T-helper 1 cell treated with Interleukin-12 subunit alpha and Interleukin-12 subunit beta and Interleukin-4 antibody, amounts not matched to agents 30 μg/mL and 1 μg/mL, for 36 hours (primary cell): ENCODE measurements at regions not wholly inside any gene's neighbourhood (a gene's known extent, or its start where the extent isn't known, plus 50 kb on each side); places are given as distances from the start of the nearest gene placed in this dataset.
"Not testable (repeated sequence)": the region's sequence is repeated elsewhere in the genome, so short reads cannot be mapped to it uniquely, and the experiment has no call there.

ENCODE experiments used
- H3K27ac Mint-ChIP-seq: one replicate; pipeline ENCODE4 v1.8.0; 2021; ENCODE audit warnings: mild to moderate bottlenecking, mixed read lengths
- H3K27me3 Mint-ChIP-seq: one replicate; pipeline ENCODE4 v1.8.0; 2021; ENCODE audit warnings: low read depth, mixed read lengths
- H3K36me3 Mint-ChIP-seq: one replicate; pipeline ENCODE4 v1.8.0; 2021; ENCODE audit warnings: low read depth, mixed read lengths
- H3K4me1 Mint-ChIP-seq: one replicate; pipeline ENCODE4 v1.8.0; 2021; ENCODE audit warnings: low read depth, mixed read lengths
- H3K4me3 Mint-ChIP-seq: one replicate; pipeline ENCODE4 v1.8.0; 2021; ENCODE audit warnings: mild to moderate bottlenecking, moderate library complexity, mixed read lengths
- H3K9me3 Mint-ChIP-seq: one replicate; pipeline ENCODE4 v1.8.0; 2021; ENCODE audit warnings: mixed read lengths

DNA sequence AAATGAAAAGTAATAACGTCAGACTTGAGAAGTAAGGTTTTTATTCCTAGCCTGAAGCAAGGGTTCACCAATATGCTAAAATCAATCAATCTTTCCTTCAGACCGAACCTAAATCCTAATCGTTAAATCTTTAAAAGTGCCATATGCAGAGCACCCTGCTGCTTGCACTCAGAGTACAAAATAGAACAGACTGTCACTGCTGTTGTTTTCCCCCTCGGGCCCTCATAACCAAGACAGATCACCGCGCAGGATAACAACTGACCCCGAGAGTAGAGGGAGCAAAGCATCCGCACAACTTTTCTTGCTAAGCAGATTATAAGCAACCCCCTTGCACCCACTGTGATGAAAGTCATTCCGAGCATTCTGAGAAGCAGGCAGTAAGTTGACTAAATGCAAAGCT is 550.9 kb upstream of the NDST4 start:
- Mint-ChIP-seq H3K36me3 (no peaks in the 10 kb centered on the region), H3K27ac (no peak overlapping the region), H3K9me3 (no peaks in the 10 kb centered on the region), H3K4me1 (no peaks in the 10 kb centered on the region), H3K4me3 (no peak overlapping the region), H3K27me3 (no peaks in the 10 kb centered on the region)

DNA sequence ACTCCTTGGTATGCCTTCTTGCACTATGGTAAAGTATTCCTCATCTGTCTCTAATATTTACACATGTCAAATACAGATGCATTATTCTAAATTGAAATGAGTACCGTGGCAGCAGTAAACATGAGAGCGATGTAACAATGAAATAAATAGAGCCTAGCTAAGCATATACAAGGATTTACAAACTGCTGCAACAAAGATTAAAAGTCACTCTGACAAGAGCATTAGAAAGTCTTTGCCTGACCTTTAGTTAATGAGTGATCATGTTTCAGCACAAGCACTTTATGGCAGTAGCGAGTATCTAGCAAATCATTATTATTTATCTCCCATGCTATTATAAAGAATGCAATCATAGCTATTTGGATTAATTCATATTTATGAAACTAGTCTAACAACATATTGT is 547.0 kb upstream of the NDST4 start:
- Mint-ChIP-seq H3K4me3 (no peak overlapping the region), H3K9me3 (no peaks in the 10 kb centered on the region), H3K27me3 (no peaks in the 10 kb centered on the region), H3K36me3 (no peaks in the 10 kb centered on the region), H3K27ac (no peak overlapping the region), H3K4me1 (no peaks in the 10 kb centered on the region)

DNA sequence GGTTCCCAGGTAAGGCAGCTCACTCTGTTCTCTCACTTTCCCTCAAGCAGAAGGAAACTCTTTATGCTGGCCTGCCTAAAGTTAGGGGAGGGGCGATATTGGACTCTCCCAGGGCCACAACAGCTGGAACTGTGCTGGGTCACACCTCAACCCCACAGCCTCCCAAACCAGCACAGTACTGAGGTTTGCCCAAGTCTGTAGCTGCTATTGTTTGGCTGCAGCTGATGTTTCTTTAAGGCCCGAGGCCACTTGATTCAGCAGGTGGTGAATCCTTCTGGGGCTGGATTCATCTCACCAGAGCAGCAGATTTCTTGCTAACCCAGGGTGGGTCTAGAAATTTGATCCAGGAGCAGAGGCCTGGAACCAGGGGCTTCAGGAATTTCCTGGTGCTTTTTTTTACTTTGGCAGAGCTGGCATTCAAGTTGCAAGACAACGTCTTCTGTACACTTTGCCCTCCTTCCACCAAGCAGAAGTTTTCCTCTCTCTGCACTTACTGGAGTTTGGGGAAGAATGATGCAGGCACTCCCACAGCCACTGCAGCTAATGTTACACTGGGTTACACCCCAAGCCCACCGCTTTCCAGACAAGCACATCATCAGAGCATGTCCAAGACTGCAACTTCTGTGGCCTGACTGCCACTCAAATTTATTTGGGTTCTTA is 544.7 kb upstream of the NDST4 start:
- Mint-ChIP-seq H3K36me3 (no peaks in the 10 kb centered on the region), H3K4me3 (no peak overlapping the region), H3K27ac (no peak overlapping the region), H3K27me3 (no peaks in the 10 kb centered on the region), H3K9me3 (no peaks in the 10 kb centered on the region), H3K4me1 (no peaks in the 10 kb centered on the region)

DNA sequence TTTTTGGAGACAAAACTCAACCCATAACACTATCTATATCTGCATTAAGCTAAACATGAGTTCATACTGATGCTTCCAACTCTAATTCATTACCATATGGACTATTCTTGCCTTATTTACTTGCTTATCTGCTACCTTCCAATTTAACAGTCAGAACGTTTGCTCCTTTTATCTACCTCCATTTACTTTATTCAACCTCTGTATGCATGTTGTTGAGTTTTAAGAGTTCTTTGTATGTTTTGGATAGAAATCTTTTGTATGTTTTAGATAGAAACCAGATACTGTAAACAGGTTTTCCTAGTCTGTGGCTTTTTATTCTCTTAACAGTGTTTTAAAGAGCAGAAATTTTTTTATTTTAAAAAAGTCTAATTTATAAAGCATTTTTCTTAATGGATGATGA is 542.2 kb upstream of the NDST4 start:
- H3K4me1 Mint-ChIP-seq = no peaks in the 10 kb centered on the region
- H3K27me3 Mint-ChIP-seq = no peaks in the 10 kb centered on the region
- no peak overlapping the region for H3K27ac Mint-ChIP-seq
- no peak overlapping the region for H3K4me3 Mint-ChIP-seq
- no peaks in the 10 kb centered on the region for H3K36me3 Mint-ChIP-seq
- H3K9me3 Mint-ChIP-seq = no peaks in the 10 kb centered on the region

DNA sequence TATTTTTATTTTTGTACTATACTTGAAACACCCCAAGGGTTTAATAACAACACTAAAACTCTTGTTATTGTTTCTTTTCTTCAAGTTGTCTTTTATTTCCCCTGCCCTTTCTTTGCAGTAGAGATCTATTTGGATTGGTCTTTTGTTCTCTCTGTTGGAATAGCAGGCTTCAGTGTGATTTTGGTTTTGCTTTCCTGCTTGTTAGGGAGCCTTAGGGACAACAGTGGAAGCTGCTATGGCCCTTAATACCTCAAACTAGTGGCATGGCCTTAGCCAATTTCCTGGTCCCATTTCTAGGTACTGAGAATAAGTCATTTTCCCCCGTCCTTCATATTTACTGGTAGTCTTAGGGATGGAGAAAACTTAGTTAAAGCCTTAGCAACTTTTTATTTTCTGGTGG is 535.4 kb upstream of the NDST4 start:
- H3K4me3 Mint-ChIP-seq = no peak overlapping the region
- no peaks in the 10 kb centered on the region for H3K27me3 Mint-ChIP-seq
- no peak overlapping the region for H3K27ac Mint-ChIP-seq
- H3K9me3 Mint-ChIP-seq = no peaks in the 10 kb centered on the region
- no peaks in the 10 kb centered on the region for H3K36me3 Mint-ChIP-seq
- no peaks in the 10 kb centered on the region for H3K4me1 Mint-ChIP-seq

DNA sequence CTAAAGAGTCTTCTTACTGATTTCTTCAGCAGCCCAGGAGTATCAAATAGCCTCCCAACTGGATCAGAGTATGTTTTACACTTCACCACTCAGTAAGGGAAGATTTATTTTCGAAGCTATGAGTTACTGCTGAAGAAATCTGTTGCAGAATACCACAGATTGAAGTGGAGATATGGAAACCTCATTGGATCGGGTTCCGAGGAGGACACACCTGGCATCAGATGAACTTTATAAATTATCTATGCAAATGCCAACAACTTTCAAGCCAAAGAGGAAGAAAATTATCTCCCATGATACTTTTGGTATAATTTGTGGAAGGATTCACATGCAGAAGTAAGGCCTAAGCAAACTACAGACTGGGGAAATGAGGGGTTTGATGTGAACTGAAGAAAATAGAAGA is 515.9 kb upstream of the NDST4 start:
- Mint-ChIP-seq H3K9me3 (no peaks in the 10 kb centered on the region), H3K27ac (no peak overlapping the region), H3K36me3 (no peaks in the 10 kb centered on the region), H3K27me3 (no peaks in the 10 kb centered on the region), H3K4me1 (no peaks in the 10 kb centered on the region), H3K4me3 (no peak overlapping the region)

DNA sequence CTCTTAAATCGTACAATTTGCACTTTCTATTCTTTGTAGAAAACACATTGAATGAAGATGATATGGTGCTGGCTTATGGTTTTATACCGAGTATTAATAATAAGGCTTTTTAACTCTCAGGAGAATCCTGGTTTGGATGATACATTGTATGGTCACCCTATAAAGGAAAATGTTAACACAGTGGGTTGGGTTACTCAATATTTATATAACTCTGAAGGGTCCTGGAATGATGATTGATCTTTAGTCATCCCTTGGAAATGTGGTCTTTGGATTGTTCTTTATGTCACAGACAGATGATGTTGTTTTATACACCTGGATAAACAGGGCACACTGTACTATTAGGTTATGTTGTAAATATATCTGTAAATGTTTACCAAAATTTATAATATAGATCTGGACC is 496.2 kb upstream of the NDST4 start:
- no peaks in the 10 kb centered on the region for H3K9me3 Mint-ChIP-seq
- no peaks in the 10 kb centered on the region for H3K27me3 Mint-ChIP-seq
- H3K4me3 Mint-ChIP-seq = no peak overlapping the region
- no peaks in the 10 kb centered on the region for H3K36me3 Mint-ChIP-seq
- no peak overlapping the region for H3K27ac Mint-ChIP-seq
- no peaks in the 10 kb centered on the region for H3K4me1 Mint-ChIP-seq

DNA sequence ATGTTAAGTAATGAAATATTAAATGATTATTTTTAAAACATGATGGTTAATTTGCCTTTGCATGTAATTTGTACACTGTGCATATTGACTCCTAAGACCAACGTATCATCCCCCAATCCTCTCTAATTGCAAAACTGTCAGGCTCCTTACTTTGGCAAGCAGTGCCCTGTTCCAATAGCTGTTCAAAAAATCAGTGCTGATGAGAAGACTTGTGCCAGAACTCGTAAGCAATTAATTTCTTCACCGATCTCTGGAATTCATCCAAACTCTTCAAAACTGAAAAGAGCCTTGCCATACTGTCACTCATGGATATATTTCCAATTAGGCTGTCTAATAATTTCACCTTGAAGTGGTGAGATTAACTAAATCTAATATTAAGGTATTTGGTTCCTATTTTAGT is 493.9 kb upstream of the NDST4 start:
- Mint-ChIP-seq H3K27me3 (no peaks in the 10 kb centered on the region), H3K9me3 (no peaks in the 10 kb centered on the region), H3K4me1 (no peaks in the 10 kb centered on the region), H3K36me3 (no peaks in the 10 kb centered on the region), H3K4me3 (no peak overlapping the region), H3K27ac (no peak overlapping the region)

DNA sequence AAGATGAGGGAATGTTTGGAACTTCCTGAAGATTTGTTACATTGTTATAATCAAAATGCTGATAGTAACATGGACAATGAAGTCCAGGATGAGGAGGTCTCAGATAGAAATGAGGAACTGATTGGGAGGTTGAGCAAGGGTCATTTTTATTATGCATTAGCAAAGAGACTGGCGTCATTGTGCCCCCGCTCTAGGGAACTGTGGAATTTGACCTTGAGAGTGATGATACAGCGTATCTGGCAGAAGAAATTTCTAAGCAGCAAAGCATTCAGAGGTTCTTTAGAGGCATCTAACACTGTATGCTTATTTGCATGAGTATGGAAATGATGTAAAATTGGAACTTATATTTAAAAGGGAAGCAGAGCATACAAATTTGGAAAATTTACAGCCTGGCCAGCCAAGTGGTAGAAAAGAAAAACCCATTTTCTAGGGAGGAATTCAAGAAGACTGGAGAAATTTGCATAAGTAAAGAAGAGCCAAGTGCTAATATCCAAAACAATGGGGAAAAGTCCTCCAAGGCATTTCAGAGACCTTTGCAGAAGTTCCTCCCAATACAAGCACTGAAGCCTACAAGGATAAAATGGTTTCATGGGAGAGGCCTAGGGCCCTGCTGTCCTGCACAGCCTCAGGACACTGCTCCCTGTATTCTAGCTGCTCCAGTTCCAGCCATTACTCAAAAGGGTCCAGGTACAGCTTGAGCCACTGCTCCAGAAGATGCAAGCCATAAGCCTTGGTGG is 483.0 kb upstream of the NDST4 start:
- Mint-ChIP-seq H3K9me3 (peaks cover 3% of the 10 kb centered on the region), H3K27ac (no peak overlapping the region), H3K36me3 (no peaks in the 10 kb centered on the region), H3K27me3 (no peaks in the 10 kb centered on the region), H3K4me1 (no peaks in the 10 kb centered on the region), H3K4me3 (no peak overlapping the region)

DNA sequence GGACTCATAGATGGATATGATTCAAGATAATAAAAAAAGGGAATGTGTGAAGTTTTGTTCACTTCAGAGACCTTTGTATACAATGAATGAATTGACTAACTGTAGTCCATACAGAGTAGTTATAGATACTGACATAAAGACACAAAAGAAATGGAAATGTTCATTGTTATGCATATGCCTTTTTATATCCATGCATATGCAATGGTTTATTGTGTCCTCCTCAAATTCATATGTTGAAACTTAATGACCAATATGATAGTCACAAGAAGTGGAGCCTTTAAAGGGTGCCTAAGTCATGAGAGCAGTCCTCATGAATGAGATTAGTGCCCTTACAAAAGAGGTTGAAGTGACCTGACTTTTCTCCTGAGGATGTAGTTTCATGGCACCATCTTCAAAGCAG is 467.5 kb upstream of the NDST4 start:
- Mint-ChIP-seq H3K4me3 (no peak overlapping the region), H3K27me3 (no peaks in the 10 kb centered on the region), H3K27ac (no peak overlapping the region), H3K9me3 (no peaks in the 10 kb centered on the region), H3K36me3 (no peaks in the 10 kb centered on the region), H3K4me1 (no peaks in the 10 kb centered on the region)

DNA sequence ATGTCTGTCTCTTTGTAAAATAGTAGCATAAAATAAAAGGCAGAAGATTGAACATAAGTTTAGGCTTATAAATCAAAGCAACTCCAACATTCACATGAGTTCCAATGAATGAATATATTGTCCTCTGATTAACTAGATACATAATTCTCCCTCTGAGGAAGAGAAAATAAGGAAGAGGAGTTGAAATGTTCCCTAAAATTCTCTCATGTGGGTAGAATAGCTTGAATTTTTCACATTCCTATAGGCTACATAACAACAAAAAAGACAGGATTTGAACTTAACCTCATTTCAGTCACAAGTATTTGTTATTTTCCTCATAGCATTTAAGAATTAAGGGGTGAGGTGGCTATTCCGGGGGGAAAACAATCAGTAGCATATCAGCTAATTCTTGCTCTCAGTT is 462.4 kb upstream of the NDST4 start:
- H3K4me1 Mint-ChIP-seq = no peaks in the 10 kb centered on the region
- no peak overlapping the region for H3K4me3 Mint-ChIP-seq
- no peak overlapping the region for H3K27ac Mint-ChIP-seq
- no peaks in the 10 kb centered on the region for H3K27me3 Mint-ChIP-seq
- H3K36me3 Mint-ChIP-seq = no peaks in the 10 kb centered on the region
- peaks cover 8% of the 10 kb centered on the region for H3K9me3 Mint-ChIP-seq

DNA sequence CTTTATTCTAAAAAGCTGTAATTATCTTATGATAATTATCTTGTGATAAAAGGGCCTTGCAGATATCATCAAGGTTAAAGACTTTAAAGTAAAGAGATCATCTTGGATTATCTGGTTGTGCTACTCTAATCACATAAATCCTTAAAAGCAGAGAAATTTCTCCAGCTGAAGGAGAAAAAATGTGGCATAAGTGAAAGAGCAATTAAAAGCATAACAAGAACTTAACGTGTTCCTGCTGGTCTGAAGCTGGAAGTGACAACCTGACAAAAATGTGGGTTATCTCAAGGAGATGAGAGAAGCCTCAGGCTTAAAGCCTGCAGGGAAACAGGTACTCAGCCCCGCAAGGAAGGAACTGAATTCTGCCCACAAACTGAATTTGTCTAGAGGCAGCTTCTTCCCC is 449.1 kb upstream of the NDST4 start:
- H3K27me3 Mint-ChIP-seq = no peaks in the 10 kb centered on the region
- no peaks in the 10 kb centered on the region for H3K9me3 Mint-ChIP-seq
- no peak overlapping the region for H3K27ac Mint-ChIP-seq
- no peak overlapping the region for H3K4me3 Mint-ChIP-seq
- H3K4me1 Mint-ChIP-seq = no peaks in the 10 kb centered on the region
- H3K36me3 Mint-ChIP-seq = no peaks in the 10 kb centered on the region

DNA sequence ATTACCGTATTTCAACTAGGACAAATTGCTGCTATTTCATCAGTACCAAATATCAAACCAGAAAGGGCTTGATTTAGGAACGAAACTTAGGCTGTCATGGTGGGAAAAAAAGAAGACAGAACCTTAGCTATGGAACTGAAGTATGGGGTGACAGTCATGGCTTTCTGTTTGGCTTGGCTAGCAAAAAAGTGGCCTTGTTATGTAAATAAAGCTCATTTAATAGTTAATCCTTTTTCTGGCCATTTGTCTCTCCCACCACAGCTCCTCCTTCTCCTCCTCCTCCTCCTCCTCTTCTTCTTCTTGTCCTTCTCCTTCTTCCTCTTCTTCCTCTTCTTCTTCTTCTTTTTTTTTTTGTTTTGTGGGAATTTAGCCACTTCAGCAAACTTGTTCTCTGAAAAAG is 434.7 kb upstream of the NDST4 start:
- H3K36me3 Mint-ChIP-seq = no peaks in the 10 kb centered on the region
- H3K4me3 Mint-ChIP-seq = no peak overlapping the region
- no peaks in the 10 kb centered on the region for H3K9me3 Mint-ChIP-seq
- H3K27ac Mint-ChIP-seq = no peak overlapping the region
- no peaks in the 10 kb centered on the region for H3K4me1 Mint-ChIP-seq
- H3K27me3 Mint-ChIP-seq = no peaks in the 10 kb centered on the region

DNA sequence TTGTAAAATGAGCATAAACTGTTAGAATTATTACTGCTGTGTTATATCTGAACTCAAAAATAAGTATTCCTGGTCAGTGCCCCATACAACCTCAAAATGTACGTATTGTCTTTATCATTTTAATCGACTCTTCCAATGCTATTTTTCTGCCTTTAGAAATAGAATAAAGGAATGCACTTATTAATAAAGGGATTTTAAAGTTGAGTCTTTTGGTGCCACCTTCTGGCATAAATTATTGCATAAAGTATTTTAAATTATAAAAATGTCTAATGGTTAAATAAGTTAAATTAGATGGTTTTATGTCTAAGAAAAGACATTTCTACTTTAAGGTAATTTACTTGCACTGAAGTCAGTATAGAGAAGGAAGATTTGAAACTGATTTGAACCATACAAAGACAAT is 424.0 kb upstream of the NDST4 start:
- H3K27ac Mint-ChIP-seq = no peak overlapping the region
- no peaks in the 10 kb centered on the region for H3K4me1 Mint-ChIP-seq
- H3K36me3 Mint-ChIP-seq = no peaks in the 10 kb centered on the region
- H3K9me3 Mint-ChIP-seq = no peaks in the 10 kb centered on the region
- H3K27me3 Mint-ChIP-seq = no peaks in the 10 kb centered on the region
- no peak overlapping the region for H3K4me3 Mint-ChIP-seq

DNA sequence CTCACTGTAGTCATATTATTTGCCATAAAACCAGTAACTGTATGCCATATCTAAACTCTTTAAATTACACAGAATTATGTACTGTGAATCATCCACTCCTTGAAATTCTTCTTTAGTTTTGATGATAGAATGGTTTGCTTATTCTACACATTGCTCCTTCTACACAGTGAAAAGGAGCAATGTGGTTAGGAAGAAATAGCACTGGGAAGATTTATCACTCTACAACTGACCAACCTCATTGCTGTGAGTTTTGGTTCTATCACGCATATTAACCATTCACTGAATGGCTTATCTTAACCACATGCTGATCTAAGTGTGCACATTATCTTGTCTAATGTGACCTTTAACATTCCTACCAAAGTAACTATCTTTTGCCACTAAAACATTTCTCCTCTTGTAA is 415.7 kb upstream of the NDST4 start:
- no peaks in the 10 kb centered on the region for H3K9me3 Mint-ChIP-seq
- H3K4me3 Mint-ChIP-seq = no peak overlapping the region
- no peaks in the 10 kb centered on the region for H3K27me3 Mint-ChIP-seq
- no peaks in the 10 kb centered on the region for H3K36me3 Mint-ChIP-seq
- no peaks in the 10 kb centered on the region for H3K4me1 Mint-ChIP-seq
- no peak overlapping the region for H3K27ac Mint-ChIP-seq

DNA sequence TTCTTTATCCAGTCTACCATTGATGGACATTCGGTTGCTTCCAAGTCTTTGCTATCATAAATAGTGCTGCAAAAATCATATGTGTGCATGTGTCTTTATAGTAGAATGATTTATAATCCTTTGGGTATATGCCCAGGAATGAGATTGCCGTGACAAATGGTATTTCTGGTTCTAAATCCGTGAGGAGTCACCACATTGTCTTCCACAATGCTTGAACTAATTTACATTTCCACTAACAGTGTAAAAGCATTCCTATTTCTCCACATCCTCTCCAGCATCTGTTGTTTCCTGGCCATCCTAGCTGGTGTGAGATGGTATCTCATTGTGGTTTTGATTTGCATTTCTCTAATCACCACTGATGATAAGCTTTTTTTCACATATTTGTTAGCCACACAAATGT is 406.1 kb upstream of the NDST4 start:
- not testable (repeated sequence) for H3K4me3 Mint-ChIP-seq, H3K27ac Mint-ChIP-seq, H3K36me3 Mint-ChIP-seq, H3K27me3 Mint-ChIP-seq, H3K4me1 Mint-ChIP-seq
- H3K9me3 Mint-ChIP-seq = peaks cover 16% of the 10 kb centered on the region
